HCT116 (cell line): ENCODE measurements at regions not wholly inside any gene's neighbourhood (a gene's known extent, or its start where the extent isn't known, plus 50 kb on each side); places are given as distances from the start of the nearest gene placed in this dataset.

Experiments used
- ATAC-seq: fragments of 200-7000 bp; cut with Tn5 transposase; 2 replicates; pipeline ENCODE4 v1.9.1; 2020; ENCODE audit warnings: mild to moderate bottlenecking, moderate library complexity
- BruUV-seq: library from RNA; stranded (reverse); fragments of 400-500 nt; replicated peaks from 2 replicates; lab custom pipeline; 2021; lab: Mats Ljungman, UMichigan
- CTCF ChIA-PET: fragments of 300-600 bp; sonication (Branson Sonifier 250); formaldehyde crosslinking; loops from one replicate; lab custom pipeline; 2021; ENCODE audit warnings: antibody characterized with exemption; lab: Charles Lee
- POLR2A ChIA-PET: fragments of 300-600, 350-600 bp; sonication (Branson Sonifier 250); formaldehyde crosslinking; loops from one replicate; lab custom pipeline; 2021; ENCODE audit warnings: antibody characterized with exemption; lab: Charles Lee
- RAD21 ChIA-PET, 2 experiments: fragments of 300-600 bp; sonication (Branson Sonifier 250); formaldehyde crosslinking; loops; one replicate each; lab custom pipeline; 2023; ENCODE audit warnings: low total read pairs in 2 of 2; ENCODE audit not compliant: uncharacterized antibody in 2 of 2, unreplicated experiment in 2 of 2, low non-redundant PET in 1 of 2; lab: Charles Lee
- DNase-seq: peaks from one replicate; pipeline ENCODE4 v3.0.0-alpha.2; 2010; ENCODE audit warnings: low read depth, low spot score
- H2AFZ ChIP-seq: fragments of 200-600 bp; shearing (Covaris generic), sonication (generic); 2 replicates; pipeline ENCODE4 v1.6.1; 2017; ENCODE audit warnings: low read depth, mixed run types, mixed read lengths, antibody characterized with exemption, low read length; ENCODE audit not compliant: poor library complexity, severe bottlenecking
- H3K27ac ChIP-seq: 2 replicates; pipeline ENCODE4 v1.5.1; 2012; ENCODE audit warnings: low read depth, low read length
- H3K27me3 ChIP-seq: fragments of 200-600 bp; sonication (generic); 2 replicates; pipeline ENCODE4 v1.6.1; 2016; ENCODE audit warnings: mixed run types, low read length, mixed read lengths; ENCODE audit not compliant: insufficient read depth
- H3K36me3 ChIP-seq, 2 experiments: fragments of 200-500 bp in 1 of 2; fragments of 200-600 bp in 1 of 2; sonication (Bioruptor generic) in 1 of 2; sonication (generic) in 1 of 2; 2 replicates each; pipeline versions ENCODE4 v1.5.1 to v1.6.1; 2014 to 2016; ENCODE audit warnings: low read length in 2 of 2, inconsistent platforms in 1 of 2, mixed read lengths in 1 of 2, mixed run types in 1 of 2; ENCODE audit not compliant: insufficient read depth in 2 of 2, control insufficient read depth in 1 of 2
- H3K4me1 ChIP-seq, 2 experiments: fragments of 200-600 bp in 1 of 2; sonication (generic) in 1 of 2; 2 replicates each; pipeline versions ENCODE4 v1.5.1 to v1.6.1; 2012 to 2017; ENCODE audit warnings: low read length in 2 of 2, inconsistent platforms in 1 of 2, mild to moderate bottlenecking in 1 of 2, mixed read lengths in 1 of 2, mixed run types in 1 of 2, moderate library complexity in 1 of 2; ENCODE audit not compliant: insufficient read depth in 2 of 2, control insufficient read depth in 1 of 2
- H3K4me2 ChIP-seq: fragments of 200-600 bp; sonication (generic); 2 replicates; pipeline ENCODE4 v1.6.1; 2017; ENCODE audit warnings: mixed run types, low read length, mixed read lengths
- H3K4me3 ChIP-seq, 2 experiments: fragments of 200-600 bp in 1 of 2; sonication (generic) in 1 of 2; replicated peaks in 1 of 2; 2 replicates each; pipeline ENCODE4 v1.5.1; 2011 to 2016; ENCODE audit warnings: low read length in 2 of 2, control low read depth in 1 of 2, low read depth in 1 of 2, mild to moderate bottlenecking in 1 of 2, mixed read lengths in 1 of 2, mixed run types in 1 of 2
- H3K79me2 ChIP-seq: fragments of 200-600 bp; sonication (generic); 2 replicates; pipeline ENCODE4 v1.6.1; 2017; ENCODE audit warnings: mild to moderate bottlenecking, mixed run types, low read length, moderate library complexity, mixed read lengths; ENCODE audit not compliant: insufficient read depth
- H3K9ac ChIP-seq: fragments of 200-600 bp; sonication (generic); 2 replicates; pipeline ENCODE4 v1.6.1; 2016; ENCODE audit warnings: low read length, mixed read lengths
- H3K9me2 ChIP-seq: fragments of 200-600 bp; sonication (generic), shearing (Covaris generic); 2 replicates; pipeline ENCODE4 v1.6.1; 2017; ENCODE audit warnings: mixed run types, mild to moderate bottlenecking, moderate library complexity; ENCODE audit not compliant: insufficient read depth
- H3K9me3 ChIP-seq, 2 experiments: fragments of 200-500 bp in 1 of 2; fragments of 200-600 bp in 1 of 2; sonication (Bioruptor generic) in 1 of 2; sonication (generic) in 1 of 2; 2 replicates each; pipeline ENCODE4 v1.6.1; 2014 to 2017; ENCODE audit warnings: low read length in 2 of 2, mixed read lengths in 2 of 2, inconsistent platforms in 1 of 2, low read depth in 1 of 2, mild to moderate bottlenecking in 1 of 2, mixed run types in 1 of 2, moderate library complexity in 1 of 2; ENCODE audit not compliant: control insufficient read depth in 1 of 2, insufficient read depth in 1 of 2
- H4K20me1 ChIP-seq: fragments of 200-600 bp; sonication (generic), shearing (Covaris generic); 2 replicates; pipeline ENCODE4 v1.6.1; 2017; ENCODE audit warnings: mixed run types, mild to moderate bottlenecking, moderate library complexity; ENCODE audit not compliant: insufficient read depth
- ATF3 ChIP-seq: IDR thresholded peaks from 2 replicates; pipeline ENCODE4 v1.6.1; 2012
- CBX3 ChIP-seq: IDR thresholded peaks from 2 replicates; pipeline ENCODE4 v1.6.1; 2012; ENCODE audit warnings: low read depth
- CEBPB ChIP-seq: IDR thresholded peaks from 2 replicates; pipeline ENCODE4 v1.6.1; 2012; ENCODE audit warnings: low read depth
- CTCF ChIP-seq, 3 experiments: fragments of 200-600 bp in 1 of 3; sonication (generic) in 1 of 3; IDR thresholded peaks in 2 of 3; conservative IDR thresholded peaks in 1 of 3; 2 replicates each; pipeline ENCODE4 v1.5.1; 2012 to 2017; ENCODE audit warnings: low read depth in 2 of 3, low read length in 2 of 3, antibody characterized with exemption in 1 of 3, borderline replicate concordance in 1 of 3, control low read depth in 1 of 3, mild to moderate bottlenecking in 1 of 3, mixed read lengths in 1 of 3, mixed run types in 1 of 3, moderate library complexity in 1 of 3; ENCODE audit not compliant: insufficient read depth in 1 of 3
- EZH2 ChIP-seq: fragments of 200-600 bp; sonication (generic); IDR thresholded peaks from 2 replicates; pipeline ENCODE4 v1.6.1; 2017; ENCODE audit warnings: antibody characterized with exemption, mixed run types
- FOSL1 ChIP-seq: IDR thresholded peaks from 2 replicates; pipeline ENCODE4 v1.6.1; 2012; ENCODE audit warnings: low read depth
- JUND ChIP-seq: IDR thresholded peaks from 2 replicates; pipeline ENCODE4 v1.6.1; 2012
- MAX ChIP-seq: IDR thresholded peaks from 2 replicates; pipeline ENCODE4 v1.6.1; 2012
- POLR2A ChIP-seq: IDR thresholded peaks from 2 replicates; pipeline ENCODE4 v1.7.0; 2011; ENCODE audit warnings: borderline replicate concordance; ENCODE audit not compliant: insufficient read depth, insufficient read length; ENCODE audit errors: extremely low read depth
- RAD21 ChIP-seq: IDR thresholded peaks from 2 replicates; pipeline ENCODE4 v1.6.1; 2012; ENCODE audit warnings: low read depth, mild to moderate bottlenecking
- REST ChIP-seq: IDR thresholded peaks from 2 replicates; pipeline ENCODE4 v1.6.1; 2012; ENCODE audit warnings: low read depth
- SIN3A ChIP-seq: IDR thresholded peaks from 2 replicates; pipeline ENCODE4 v1.6.1; 2012; ENCODE audit warnings: low read depth
- SP1 ChIP-seq: IDR thresholded peaks from 2 replicates; pipeline ENCODE4 v1.6.1; 2012; ENCODE audit warnings: low read depth
- SRF ChIP-seq: IDR thresholded peaks from 2 replicates; pipeline ENCODE4 v1.6.1; 2012; ENCODE audit warnings: low read depth
- TCF7L2 ChIP-seq: IDR thresholded peaks from 2 replicates; pipeline ENCODE4 v1.7.0; 2011; ENCODE audit warnings: borderline replicate concordance, inconsistent platforms; ENCODE audit not compliant: insufficient read depth, insufficient read length; ENCODE audit errors: extremely low read depth
- YY1 ChIP-seq: IDR thresholded peaks from 2 replicates; pipeline ENCODE4 v1.6.1; 2011; ENCODE audit warnings: low read length, low read depth, moderate library complexity, mild to moderate bottlenecking; ENCODE audit not compliant: insufficient replicate concordance; ENCODE audit errors: extremely low read depth
- ZBTB33 ChIP-seq: IDR thresholded peaks from 2 replicates; pipeline ENCODE4 v1.6.1; 2011; ENCODE audit warnings: mild to moderate bottlenecking, low read length, moderate library complexity; ENCODE audit not compliant: insufficient replicate concordance; ENCODE audit errors: extremely low read depth
- ZNF274 ChIP-seq: fragments of 200-500 bp; sonication (Bioruptor generic); IDR thresholded peaks from 2 replicates; pipeline ENCODE4 v1.6.1; 2014; ENCODE audit warnings: mild to moderate bottlenecking, low read depth, low read length, inconsistent platforms
- intact Hi-C: fragments of 100-400 bp; cut with micrococcal nuclease; formaldehyde crosslinking; loops from 2 replicates; pipeline ENCODE4 v1.10.0; 2022

- intact Hi-C loops, result no loop called here
- Histone ChIP-seq H3K9me3 (no peaks in the 10 kb centered on the region), H2AFZ (no peak overlapping the region), H4K20me1 (no peaks in the 10 kb centered on the region), H3K9me2 (no peaks in the 10 kb centered on the region), H3K27ac (no peak overlapping the region), H3K79me2 (no peaks in the 10 kb centered on the region), H3K9ac (no peak overlapping the region), H3K36me3 (no peaks in the 10 kb centered on the region), H3K4me2 (no peak overlapping the region), H3K4me1 (peaks cover 0 to 9% of the 10 kb centered on the region in 2 experiments; a peak in 2 of 4 replicates), H3K27me3 (peaks cover 42% of the 10 kb centered on the region; the same call in 1 of the 2 replicates), H3K4me3 (no peak overlapping the region)
- ChIA-PET POLR2A (no interaction called here), RAD21 (no interaction called here), CTCF (no interaction called here)
- TF ChIP-seq CTCF (IDR thresholded peaks at IDR 0.05 in 2 of 3, conservative IDR thresholded peaks at IDR 0.05 in 1 of 3; ENCODE audit: borderline replicate concordance in 1 of 3, insufficient read depth in 1 of 3, low read depth in 2 of 3, low read length in 2 of 3), result no peak
- TF ChIP-seq MAX, result no peak
- TF ChIP-seq CEBPB, result no peak
- no peak for TF ChIP-seq REST
- no peak for TF ChIP-seq FOSL1
- TF ChIP-seq EZH2, result no peak
- TF ChIP-seq SRF, result no peak
- no peak for TF ChIP-seq SIN3A
- no peak for TF ChIP-seq YY1
- no peak for TF ChIP-seq ZNF274
- no peak for TF ChIP-seq TCF7L2
- TF ChIP-seq RAD21, result no peak
- no peak for TF ChIP-seq SP1
- no peak for TF ChIP-seq CBX3
- no peak for TF ChIP-seq JUND
- TF ChIP-seq ATF3, result no peak
- no peak for TF ChIP-seq POLR2A
- no peak for TF ChIP-seq ZBTB33
- ATAC-seq (no peak), DNase-seq (no peak)
- BruUV-seq, result no TSS peak
Observed at GRCh38 chr15:29204369-29204755, 65.3 kb downstream of the NSMCE3 start.
